Ishikawa (cell line): ENCODE measurements at regions not wholly inside any gene's neighbourhood (a gene's known extent, or its start where the extent isn't known, plus 50 kb on each side); places are given as distances from the start of the nearest gene placed in this dataset.

Experiments
- CEBPB ChIP-seq: IDR thresholded peaks from 2 replicates; pipeline ENCODE4 v1.6.1; 2012
- TF ChIP-seq, protein P1 (sequence below): IDR thresholded peaks from 2 replicates; pipeline ENCODE4 v1.6.1; 2012
- TF ChIP-seq, protein P2 (sequence below): IDR thresholded peaks from 2 replicates; pipeline ENCODE4 v1.6.1; 2012
- TF ChIP-seq, protein P3 (sequence below): IDR thresholded peaks from 2 replicates; pipeline ENCODE4 v1.6.1; 2012; ENCODE audit warnings: low read depth, mild to moderate bottlenecking

DNA sequence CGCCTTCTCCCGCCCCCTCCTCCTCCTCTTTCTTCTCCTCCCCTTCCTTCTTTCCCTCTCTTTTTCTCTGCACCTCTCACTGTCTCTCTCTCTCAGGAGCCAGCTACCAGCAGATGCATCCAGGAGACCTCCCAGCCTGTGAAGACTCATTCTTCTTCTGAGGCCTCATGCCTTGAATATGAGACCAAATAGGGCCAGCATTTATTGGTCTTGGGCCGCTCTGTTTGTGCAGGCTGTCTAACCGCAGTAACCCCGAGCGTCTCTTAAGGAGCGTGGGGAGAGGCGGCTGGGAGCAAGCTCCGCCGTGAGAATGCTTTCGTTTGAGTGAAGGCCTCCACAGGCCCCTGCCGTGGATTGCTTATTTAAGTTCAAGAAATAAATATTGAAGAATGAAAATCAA lies 167.0 kb downstream of the NUFIP1 start:
- TF ChIP-seq, protein P1, sequence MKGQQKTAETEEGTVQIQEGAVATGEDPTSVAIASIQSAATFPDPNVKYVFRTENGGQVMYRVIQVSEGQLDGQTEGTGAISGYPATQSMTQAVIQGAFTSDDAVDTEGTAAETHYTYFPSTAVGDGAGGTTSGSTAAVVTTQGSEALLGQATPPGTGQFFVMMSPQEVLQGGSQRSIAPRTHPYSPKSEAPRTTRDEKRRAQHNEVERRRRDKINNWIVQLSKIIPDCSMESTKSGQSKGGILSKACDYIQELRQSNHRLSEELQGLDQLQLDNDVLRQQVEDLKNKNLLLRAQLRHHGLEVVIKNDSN = no peak
- TF ChIP-seq, protein P2, sequence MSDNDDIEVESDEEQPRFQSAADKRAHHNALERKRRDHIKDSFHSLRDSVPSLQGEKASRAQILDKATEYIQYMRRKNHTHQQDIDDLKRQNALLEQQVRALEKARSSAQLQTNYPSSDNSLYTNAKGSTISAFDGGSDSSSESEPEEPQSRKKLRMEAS = no peak
- no peak for TF ChIP-seq CEBPB
- TF ChIP-seq, protein P3, sequence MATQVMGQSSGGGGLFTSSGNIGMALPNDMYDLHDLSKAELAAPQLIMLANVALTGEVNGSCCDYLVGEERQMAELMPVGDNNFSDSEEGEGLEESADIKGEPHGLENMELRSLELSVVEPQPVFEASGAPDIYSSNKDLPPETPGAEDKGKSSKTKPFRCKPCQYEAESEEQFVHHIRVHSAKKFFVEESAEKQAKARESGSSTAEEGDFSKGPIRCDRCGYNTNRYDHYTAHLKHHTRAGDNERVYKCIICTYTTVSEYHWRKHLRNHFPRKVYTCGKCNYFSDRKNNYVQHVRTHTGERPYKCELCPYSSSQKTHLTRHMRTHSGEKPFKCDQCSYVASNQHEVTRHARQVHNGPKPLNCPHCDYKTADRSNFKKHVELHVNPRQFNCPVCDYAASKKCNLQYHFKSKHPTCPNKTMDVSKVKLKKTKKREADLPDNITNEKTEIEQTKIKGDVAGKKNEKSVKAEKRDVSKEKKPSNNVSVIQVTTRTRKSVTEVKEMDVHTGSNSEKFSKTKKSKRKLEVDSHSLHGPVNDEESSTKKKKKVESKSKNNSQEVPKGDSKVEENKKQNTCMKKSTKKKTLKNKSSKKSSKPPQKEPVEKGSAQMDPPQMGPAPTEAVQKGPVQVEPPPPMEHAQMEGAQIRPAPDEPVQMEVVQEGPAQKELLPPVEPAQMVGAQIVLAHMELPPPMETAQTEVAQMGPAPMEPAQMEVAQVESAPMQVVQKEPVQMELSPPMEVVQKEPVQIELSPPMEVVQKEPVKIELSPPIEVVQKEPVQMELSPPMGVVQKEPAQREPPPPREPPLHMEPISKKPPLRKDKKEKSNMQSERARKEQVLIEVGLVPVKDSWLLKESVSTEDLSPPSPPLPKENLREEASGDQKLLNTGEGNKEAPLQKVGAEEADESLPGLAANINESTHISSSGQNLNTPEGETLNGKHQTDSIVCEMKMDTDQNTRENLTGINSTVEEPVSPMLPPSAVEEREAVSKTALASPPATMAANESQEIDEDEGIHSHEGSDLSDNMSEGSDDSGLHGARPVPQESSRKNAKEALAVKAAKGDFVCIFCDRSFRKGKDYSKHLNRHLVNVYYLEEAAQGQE = no peak
